ENCODE measurements at regions not wholly inside any gene's neighbourhood (a gene's known extent, or its start where the extent isn't known, plus 50 kb on each side); places are given as distances from the start of the nearest gene placed in this dataset.
"Not testable (repeated sequence)": the region's sequence is repeated elsewhere in the genome, so short reads cannot be mapped to it uniquely, and the experiment has no call there.

DNA sequence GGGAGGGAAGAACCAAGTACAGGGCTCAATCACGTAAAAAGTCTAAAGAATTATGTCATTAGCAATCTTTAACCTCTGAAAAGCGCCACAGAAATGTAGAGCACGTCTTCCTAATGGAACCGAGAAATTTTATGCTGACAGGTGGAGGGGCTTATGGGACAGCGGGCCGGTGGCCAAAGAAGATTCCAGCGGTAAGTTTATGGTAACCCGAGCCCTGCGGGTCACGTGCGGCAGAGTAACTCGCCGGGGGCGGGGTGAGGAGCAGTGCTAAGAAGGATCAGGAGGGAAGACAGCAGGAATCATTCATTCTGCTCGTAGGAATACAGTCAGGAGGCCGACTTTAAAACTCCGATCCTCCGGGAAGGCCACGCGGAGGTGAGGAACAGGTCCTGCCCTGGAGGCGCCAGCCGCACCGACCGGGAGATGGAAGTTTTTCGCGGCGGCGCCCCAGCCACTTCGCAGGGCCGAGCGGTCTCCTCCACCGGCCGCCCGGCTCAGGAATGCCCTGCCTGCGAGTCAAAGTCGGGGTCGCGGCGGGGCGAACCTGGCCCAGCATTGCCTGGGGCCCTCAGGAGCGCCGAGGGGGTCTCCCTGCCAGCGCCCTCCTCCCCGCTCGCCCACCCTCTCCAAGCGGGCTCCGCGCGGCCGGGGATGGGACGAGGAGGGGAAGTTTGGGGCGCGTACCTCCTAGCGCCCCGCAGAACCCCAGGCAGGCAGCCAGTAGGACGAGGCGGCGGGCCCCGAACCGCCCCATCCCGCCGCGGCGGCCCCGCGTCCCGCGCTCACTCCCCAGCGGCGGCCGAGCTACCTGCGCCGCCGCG is 101.8 kb downstream of the ESM1 start:
- DNase-seq: peak; percentile 48

DNA sequence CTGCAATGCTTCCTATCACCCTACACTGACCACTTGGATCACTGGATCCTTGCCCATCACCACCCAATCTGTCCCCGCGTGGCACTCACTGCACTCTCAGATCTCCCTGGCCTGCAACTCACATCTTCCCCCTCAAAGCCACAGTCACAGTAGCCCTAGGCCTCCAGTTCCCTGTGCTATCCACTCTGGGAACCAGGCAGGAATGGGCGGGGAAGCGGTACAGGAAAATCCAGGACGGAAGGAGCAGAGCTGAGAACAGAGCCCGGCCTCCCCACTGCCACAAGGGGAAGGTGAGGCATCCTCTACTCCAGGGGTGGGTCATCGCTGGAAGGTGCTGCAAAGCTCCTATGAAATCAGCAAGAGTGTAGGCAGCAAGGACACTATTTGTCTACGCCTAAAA is 102.6 kb downstream of the ESM1 start:
- no peak for DNase-seq

DNA sequence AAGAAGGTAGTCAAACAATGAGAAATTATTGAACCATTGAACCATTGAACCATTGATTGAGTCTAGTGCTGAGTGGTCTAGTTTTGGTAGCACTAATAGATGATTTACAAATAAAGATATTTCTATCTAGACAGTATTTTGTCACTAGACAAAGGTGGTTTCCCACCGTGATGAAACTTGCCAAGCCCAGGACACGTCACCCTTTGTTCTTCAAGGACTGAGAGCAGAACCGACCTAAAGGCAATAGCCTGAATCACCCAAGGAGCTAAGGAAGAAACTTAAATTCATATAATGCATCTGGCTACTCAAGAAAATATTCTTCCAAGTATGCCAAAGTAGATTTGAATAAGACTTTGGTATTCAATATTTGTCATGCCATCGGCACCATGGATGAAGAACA is 103.3 kb downstream of the ESM1 start:
- no peak for DNase-seq

DNA sequence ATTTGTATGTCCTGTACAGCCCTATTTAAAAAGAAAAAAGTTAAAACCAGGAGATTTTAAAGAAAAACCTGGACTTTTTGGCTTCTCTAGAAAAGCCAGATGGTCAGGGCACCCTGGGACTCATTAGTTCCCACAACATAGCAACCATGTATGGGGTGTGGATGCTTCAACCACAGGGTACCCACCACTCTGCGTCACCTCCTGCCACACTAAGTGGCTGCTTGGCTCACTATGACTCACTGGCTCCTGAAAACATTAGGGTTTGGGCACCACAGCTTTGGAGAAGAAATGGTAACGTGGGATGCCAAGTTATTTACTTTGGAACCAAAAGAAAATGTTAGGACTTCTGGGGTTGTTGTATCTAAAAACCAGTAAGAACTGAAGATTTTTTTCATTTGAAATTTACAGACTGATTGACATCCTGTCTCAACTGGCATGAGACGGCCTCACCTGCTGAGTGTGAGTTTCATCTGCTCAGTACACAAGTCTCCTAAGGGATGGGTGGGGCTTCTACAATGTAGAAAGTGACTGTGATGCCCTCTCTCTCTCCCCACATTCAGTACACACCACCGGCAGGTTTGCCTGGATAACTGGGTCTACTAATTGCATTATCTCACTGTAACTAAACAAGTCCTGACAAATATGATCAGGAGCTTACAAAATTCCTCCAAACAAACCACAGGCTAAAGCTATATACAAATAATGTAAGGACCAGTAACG is 103.9 kb downstream of the ESM1 start:
- DNase-seq: no peak

DNA sequence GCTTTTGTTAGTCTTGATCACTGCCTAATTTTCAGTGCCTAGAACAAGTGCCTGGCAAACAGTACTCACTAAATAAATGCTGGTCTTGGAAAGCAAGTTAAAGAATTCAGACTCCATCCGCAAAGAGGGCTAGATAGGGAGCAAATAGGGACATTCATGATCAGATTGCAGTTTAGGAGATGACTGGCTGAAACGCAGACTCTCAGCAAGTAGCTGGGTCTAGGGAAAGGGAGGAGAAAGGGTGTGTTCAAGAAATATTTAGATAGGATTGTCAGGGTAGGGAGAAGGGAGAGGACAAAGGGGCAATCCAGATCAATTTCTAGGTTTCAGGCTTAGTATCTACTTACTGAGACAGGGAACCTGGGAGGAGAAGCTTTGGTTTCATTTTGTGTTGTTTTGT is 108.4 kb downstream of the ESM1 start:
- no peak for DNase-seq

DNA sequence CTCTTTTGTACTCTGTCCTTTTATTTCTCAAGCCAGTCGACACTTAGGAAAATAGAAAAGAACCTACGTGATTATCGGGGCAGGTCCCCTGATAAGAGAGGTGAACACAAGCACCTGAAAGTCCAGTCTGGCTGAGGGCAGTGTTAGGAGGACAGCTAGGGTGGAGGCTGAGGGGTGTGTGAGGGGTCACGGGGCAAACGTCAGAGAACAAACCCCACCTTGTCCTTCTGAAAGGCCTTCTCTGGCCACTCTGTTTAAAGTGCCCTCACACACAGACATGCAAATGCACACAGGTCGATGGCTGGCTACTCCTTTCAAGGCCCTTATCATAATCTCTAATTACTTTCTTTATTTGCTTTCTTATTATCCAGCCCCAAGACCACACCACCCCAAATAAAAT is 108.8 kb downstream of the ESM1 start:
- no peak for DNase-seq

DNA sequence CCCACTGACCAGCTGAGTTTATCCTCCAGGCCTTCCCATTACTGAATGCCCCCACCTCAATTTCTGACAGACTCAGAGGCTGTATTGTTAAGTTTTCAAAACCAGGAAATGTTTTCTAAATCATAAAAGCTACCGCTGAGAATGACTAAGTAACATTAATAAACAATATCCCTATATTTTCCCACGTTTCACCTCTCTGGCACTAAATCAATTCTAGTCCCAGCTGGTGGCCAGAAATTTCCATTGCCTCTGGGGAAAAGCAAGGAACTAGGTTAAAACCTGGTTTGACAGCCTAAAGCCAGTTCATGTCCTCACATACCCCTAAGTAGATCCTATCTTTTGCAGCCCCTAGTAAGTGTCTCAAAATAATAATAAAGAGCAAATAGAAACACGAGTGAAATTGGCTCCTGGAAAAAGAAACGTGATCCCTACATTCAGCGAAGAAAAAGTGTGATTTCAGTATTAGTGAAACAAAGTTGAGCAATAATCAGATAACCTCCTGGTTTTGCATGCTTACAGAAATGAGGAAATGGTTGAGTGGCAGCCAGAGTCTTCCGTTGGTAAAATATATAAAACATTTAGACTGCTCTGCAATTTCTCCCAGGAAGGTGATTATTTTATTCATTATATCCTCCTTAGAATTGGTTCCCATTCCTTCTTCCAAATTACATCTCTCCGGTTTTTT is 110.9 kb downstream of the ESM1 start:
- DNase-seq: no peak

DNA sequence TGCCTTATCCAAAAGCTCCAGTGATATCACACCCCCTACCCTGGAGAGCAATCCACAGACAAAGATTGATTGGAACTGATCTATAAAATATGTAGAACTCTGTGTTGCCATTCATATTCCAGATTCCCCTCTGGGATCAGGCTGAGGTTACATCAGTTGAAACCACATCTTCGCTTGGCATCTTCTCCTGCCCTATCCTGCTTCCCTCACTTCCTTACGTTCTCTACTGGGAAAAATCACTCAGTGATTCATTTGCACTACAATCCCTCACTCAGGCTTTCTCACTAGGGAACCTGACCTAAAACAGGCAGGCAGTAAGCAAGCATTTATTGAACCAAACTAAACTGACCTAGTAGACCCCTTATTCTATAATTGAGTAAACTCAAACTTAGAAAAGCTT is 111.7 kb downstream of the ESM1 start:
- DNase-seq: no peak

DNA sequence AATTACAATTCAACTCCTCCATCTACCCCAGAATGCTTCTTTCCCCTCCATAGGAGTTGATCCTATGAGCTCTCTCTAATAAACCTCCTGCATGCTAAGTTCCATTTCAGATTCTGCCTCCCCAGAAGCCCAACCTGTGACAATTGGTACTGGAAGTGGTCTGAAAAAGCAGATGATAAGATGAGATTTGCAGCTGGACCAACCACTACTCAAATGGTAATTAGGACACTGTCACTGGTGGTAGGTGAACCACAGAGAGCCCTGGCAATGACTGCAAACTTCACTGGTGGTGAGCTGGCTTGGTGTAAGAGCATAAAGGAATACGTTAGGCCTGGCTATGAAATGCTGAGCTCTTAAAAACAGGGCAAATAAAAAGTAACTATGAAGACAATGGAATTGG is 112.6 kb downstream of the ESM1 start:
- DNase-seq: no peak

DNA sequence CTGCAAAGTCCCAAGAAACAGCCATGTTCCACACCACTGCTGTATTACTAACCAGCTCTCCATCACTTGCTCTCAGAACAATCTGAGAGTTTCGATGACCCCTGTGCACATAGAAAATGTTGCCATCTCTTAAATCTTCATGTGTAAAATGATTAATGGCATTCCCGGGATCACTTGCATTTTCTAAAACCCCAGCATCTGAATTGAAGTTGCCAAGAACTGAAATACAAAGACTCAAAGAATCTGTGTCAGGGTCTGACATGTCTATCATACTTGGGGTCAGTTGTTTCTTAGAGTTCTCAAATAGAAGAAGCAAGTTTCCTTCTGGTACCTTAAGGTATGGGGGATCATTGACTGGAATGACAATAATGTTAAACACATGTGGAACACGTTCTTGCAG is 115.1 kb downstream of the ESM1 start:
- DNase-seq: no peak

DNA sequence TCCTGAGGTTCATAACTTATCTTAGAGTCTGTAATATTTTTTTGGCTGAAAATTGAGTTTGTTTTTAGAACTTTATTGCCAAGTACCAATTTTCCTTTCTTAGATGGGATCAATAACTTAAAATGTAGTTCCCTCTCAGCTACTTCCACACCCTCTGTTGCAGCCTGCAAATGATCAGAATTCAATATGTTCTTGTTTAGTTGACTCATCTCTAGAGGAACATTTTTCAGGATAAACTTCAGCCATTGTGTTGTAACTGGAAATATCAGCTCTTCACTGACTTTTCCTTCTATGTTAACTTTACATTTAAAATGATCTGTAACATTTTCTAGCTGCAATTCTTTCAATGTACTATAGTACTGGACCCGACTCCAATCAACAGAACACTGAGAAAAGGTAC is 115.7 kb downstream of the ESM1 start:
- DNase-seq: no peak

DNA sequence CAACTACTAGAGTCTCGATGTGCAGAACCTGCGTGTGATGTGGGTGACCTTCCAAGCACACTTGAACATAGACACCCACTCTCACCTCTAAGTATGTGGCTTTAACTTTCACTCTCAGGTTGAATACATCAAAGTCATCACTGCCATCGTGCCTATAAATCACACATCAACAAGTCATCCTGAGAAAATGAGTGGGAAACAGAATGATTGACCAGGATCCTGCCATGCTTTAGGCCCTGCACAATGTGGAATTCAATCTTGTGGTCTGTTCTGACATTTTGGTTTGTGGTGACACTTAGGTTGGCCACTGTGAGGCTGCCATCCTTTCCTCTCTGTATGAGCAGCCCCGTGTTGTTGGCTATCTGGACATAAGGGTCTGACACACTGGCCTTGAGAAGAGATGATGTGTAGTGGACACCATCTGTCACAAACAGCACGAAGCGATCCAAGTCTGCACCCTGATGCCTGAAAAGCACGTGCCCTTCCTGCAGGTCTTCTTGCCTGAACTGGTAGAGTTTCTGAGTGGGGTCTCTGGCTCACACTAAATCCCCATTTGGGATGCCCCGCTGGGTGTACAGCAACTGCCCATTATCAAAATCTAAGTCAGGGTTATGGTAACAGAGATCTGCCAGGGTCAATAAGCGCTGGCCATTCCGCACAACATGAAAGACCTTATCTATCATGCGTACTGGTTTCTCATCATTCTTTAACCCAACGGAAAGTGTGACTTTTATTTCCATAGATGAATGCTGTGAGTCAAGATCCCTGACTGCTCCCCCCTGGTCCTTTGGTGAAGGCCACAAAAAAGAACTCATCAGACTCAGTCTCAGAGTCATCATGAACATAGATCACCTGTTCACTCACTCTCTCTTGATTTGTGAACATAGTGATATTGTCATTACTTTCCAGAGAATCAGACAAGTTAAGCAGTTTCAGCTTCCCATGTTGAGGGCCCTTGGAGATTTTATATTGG is 116.6 kb downstream of the ESM1 start:
- DNase-seq: no peak

DNA sequence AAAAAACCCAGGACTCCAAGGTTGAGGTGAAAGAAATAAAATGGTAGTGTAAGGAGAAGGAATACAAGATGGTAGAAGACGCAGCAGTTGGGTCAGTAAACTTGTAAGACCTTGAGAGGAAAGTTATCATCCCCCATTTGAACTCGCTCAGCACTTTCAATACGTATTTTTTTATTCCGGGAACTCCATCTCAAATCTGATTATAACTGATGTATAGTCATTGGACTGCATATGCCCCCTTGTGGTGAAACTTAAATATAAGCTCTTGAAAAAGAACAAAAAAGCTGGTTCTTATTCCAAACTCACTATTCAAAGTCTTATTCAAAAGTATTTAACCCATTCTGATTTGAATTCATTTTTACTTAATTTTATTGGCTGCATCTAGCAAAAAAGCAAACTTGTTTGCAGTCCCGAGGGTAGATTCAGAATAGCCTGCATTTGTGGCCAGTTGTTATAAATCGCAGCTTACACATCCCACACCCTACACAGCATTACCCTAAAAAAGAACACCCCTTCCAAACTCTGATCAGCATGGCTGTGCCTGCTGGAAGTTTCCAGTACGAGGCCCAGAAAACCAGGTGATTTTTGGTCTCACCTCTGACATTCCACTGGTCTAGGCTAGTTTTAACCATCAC is 118.0 kb downstream of the ESM1 start:
- peak; percentile 80 for DNase-seq

DNA sequence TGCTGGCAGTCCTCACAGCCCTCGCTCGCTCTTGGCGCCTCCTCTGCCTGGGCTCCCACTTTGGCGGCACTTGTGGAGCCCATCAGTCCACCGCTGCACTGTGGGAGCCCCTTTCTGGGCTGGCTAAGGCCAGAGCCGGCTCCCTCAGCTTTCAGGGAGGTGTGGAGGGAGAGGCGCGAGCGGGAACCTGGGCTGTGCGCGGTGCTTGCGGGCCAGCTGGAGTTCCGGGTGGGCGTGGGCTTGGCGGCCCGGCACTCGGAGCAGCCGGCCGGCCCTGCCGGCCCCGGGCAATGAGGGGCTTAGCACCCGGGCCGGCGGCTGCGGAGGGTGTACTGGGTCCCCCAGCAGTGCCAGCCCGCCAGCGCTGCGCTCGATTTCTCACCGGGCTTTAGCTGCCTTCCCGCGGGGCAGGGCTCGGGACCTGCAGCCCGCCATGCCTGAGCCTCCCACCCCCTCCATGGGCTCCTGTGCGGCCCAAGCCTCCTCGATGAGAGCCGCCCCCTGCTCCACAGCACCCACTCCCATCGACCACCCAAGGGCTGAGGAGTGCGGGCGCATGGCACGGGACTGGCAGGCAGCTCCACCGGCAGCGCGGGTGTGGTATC is 120.4 kb downstream of the ESM1 start:
- DNase-seq: not testable (repeated sequence)

DNA sequence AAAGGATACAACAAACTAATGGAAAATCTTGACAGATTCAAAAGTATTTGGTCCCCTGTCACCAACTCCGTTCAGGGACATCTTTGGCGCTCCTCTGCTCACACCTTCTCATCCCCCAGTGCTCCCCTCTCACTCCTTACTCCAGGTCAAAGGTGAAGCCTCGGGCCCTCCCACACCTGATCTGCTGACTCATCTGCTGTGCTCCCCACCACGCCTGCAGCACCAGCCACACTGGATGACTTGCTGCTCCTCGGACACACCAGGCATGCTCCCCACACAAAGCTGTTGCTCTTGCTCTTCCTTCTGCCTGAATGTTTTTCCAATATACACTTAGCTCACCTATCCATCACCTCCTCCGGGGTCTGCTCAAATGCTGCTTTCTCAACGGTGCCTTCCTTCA is 123.4 kb downstream of the ESM1 start:
- no peak for DNase-seq

DNA sequence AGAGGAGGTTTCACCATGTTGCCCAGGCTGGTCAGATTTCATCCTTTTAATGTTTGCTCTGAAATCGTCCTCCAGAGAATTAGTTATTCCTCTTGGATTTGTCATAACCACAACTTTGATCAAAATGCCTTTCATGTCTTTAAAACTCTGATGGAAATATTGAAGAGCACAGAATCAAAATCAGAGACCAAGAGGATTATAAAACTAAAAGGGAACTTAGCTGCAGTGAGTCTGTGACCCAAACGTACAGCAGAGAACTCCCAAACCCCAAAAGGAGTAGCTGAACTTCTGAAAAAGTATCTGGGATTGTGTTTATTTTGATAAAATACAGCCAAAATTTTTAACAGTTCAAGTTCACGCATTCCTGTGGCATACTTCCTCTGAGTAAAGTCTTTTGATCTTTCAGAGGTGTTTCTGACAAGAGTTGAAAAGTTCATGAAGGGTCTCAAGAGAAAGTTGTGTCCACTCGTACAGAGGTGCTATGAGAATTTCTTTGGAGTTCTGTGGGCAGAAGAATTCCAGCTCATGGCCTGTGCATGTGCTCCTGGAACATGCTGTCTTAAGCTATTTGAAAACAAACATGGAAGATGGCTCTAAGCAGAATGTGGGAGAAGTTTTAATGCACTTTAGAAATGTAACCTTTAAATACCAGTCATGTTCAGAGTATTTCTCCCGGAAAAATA is 124.0 kb downstream of the ESM1 start:
- no peak for DNase-seq

DNA sequence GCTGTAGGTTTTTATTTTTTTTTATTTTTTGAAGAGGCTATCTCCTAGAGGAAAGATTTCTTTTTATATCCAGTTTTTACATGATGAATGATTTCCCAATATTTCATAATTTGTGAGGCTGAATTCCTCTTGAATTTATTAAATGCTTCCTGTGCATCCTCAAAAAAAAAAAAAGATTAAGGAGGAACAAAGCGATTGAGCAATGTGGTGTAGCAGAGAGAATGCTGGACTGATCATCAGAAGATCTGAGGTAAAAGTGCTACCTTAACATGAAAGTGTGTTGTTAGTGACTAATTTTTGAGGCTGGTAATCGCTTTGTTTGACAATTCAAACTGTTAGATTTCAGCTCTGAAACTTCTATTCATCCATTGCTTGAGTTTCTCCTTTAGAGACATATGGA is 125.1 kb downstream of the ESM1 start:
- no peak for DNase-seq

DNA sequence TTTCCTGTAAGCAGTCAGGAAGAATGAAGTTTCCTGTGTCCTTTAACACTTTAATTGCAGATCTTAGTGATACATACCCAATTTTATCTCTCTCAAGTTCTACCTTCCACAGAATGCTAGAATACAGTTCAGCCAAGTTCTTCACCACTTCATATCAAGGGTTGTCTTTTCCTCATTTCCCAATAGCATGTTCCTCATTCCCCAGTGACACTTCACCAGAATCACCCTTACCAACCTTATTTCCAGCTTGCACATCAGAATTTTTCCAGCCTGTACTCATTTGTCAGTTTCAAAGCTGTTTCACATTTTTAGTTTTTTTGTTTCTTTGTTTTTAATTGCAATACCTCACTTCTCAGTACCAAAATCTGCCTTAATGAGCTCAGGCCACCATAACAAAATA is 126.1 kb downstream of the ESM1 start:
- no peak for DNase-seq

DNA sequence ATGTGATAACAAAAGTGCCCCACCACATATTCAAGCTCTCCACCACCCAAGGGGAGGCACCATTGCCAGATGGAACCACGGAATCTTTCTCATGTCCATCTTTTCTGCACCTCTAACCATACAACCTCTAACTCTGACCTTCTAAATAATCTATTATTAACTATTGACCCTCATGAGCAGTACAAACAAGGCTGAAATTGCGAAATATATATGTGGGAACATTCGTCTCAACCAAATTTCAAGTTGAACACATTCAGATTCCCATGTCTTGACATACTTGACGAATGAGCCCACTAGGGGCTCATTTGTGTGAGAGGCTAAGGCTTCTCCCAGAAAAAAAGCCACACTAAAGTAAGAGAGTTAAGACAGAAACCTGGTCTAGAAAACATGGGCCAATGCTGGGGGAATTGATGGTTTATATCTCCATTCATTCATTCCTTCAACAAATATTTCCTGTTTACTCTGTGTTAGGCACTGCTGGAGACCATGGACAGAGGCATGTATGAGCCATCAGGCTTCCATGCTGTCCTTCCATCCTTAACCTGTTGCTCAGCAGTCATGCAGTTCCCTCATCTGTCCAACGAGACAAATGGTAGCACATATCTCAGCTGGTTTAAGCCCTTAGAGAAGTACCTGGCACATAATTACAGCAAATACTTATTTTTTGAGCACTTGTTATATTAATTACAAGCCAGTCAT is 130.4 kb downstream of the ESM1 start:
- no peak for DNase-seq

DNA sequence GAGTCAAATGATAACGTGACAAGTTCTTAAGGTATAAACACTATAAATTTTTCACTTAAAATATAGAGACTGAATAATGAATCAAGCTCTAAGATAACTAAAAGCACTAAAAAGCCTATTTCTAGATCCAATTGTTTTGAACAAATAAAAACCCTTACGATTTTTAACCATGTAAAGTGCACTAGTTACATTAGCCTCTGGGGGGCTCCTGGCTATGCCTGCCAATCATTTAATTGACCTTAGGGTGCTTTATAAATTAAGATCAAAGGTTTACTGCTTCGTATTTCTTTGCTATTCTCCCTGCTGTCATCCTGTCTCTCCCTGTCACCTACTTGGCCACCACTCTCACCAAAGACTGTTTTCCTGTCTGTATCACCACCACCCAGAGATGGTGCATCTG is 133.4 kb downstream of the ESM1 start:
- no peak for DNase-seq

DNA sequence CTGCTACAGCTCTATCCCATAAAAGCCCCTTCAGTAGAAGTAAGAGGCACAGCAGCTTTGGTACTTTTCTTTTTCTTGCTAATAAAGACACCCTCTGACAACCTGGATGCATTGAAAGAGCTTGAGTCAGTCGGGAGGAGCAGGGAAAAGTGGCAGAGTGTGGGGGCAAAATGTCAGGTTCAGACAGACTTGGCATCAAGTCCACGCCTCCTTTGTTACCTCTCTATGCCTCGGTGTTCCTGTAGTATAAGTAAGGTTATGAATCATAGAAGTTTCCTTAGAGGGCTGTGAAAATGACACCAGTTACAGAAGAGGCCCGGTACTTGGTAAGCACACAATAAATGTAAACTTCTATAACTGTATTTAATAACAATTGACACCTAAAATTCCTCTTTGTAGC is 133.9 kb downstream of the ESM1 start:
- no peak for DNase-seq

Measured in DMS53 (cell line).